Retina (tissue), 1 donor: ENCODE measurements at regions not wholly inside any gene's neighbourhood (a gene's known extent, or its start where the extent isn't known, plus 50 kb on each side); places are given as distances from the start of the nearest gene placed in this dataset.
"Not testable (repeated sequence)": the region's sequence is repeated elsewhere in the genome, so short reads cannot be mapped to it uniquely, and the experiment has no call there.

Source experiments
- DNase-seq: peaks from one replicate; pipeline ENCODE4 v3.0.0-alpha.2; 2016

- DNase-seq: no peak
These were observed 111.5 kb downstream of the NPTX2 start for GRCh38 chr7:98728555-98728954.

- DNase-seq: no peak
These were observed 112.0 kb downstream of the NPTX2 start for GRCh38 chr7:98729121-98729520.

- no peak for DNase-seq
These were observed 113.2 kb downstream of the NPTX2 start for GRCh38 chr7:98730326-98730725.

GRCh38 chr7:98731651-98732050, 114.6 kb downstream of the NPTX2 start:
- no peak for DNase-seq

DNA sequence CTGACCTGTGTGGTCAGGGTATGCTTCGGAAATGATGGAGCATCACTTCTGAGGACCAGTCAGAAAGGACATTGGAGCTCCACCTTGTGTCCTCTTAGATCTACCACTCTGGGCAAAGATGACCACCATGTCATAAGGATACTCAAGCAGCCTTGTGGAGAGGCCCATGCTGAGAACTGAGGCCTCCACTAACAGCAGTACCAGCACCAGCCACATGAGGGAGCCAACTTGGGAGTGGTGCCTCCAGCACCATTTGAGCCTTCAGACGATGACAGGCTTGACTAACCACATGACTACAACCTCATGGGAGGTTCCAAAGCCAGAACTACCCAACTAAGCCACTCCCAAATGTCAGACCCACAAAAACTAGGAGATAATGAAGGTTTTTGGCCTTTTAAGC, 116.0 kb downstream of the NPTX2 start:
- DNase-seq: no peak

DNA sequence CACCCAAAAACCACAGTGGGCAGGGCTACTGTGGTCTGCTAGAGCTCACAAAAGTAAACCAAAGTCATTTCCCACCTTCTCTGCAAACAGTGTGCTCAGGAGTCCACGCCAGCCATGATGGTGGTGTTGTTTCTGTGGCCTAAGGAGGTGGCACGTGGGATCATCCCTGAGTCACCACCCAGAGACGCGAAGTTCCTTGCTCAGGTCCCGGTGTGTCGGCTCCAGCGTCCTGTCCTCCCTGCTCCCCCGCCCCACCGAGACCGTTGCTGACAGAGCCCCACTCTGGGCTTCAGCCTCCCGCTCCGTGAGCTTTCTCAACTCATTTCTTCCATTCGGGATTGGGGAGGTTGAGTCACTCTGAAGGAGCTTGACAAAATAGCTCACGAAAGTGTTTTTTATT, 118.7 kb downstream of the NPTX2 start:
- no peak for DNase-seq

DNA sequence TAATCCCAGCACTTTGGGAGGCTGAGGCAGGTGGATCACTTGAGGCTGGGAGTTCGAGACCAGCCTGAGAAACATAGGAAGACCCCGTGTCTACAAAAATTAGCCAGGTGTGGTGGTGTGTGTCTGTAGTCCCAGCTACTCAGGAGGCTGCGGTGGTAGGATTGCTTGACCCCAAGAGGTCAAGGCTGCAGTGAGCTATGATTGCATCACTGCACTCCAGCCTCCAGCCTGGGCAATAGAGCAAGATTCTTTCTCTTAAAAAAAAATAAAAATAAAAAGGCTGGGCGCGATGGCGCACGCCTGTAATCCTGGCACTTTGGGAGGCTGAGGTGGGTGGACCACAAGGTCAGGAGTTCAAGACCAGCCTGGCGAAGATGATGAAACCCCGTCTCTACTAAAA, 119.4 kb downstream of the NPTX2 start:
- not testable (repeated sequence) for DNase-seq

DNA sequence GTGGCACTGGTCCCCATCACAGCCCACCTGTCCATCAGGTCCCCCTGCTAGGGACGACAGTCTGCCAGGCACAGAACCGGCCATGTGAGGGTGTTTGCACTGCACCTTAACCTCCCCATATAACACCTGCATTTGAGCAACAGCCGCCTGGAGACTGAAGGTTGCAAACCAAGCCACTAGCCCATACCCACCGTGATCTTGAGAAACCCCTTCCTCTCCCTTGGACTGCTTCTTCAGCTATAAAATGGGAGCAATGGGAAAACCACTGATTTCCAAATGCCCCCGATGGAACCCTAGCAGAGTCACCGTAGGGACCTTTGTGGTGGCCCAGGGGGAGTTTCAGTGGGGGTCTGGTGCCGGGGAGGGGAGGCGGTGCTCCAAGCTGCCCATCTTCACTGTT, 120.1 kb downstream of the NPTX2 start:
- DNase-seq: no peak

DNA sequence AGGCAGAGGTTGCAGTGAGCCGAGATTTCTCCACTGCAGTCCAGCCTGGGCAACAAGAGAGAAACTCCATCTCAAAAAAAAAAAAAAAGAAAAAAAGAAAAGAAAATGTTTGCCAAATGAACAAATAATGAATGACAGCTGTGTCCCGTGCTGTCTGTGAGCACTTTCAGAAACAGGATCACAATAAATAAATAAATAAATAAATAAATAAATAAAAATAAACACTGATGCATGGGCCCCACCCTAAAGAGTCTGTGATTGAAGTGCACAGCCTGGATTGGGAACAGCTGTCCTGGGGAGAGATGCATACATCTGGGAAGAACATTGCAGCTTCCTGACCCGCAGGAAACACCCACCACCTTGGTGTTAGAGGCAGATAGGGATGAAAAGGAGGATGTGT, 123.6 kb downstream of the NPTX2 start:
- DNase-seq: no peak

- DNase-seq: peak; percentile 61
These were observed 124.0 kb downstream of the TMEM130 start for GRCh38 chr7:98745722-98746318.

DNA sequence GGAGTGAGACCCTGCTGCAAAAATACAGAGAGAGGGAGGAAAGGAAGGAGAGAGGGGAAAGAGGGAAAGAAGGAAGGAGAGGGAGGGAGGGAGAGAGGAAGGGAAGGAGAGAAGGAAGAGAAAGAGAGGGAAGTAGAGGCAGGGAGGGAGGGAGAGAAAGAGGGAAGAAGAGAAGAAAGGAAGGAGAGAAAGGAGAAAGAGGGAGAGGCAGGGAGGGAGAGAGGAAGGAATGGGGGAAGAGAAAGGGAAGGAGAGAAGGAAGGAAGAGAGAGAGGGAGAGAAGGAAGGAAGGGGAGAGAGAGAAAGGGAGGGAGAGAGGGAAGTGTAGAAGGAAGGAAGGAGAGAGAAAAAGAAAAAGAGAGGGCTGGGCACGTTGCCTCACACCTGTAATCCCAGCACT, 121.7 kb downstream of the TMEM130 start:
- DNase-seq: no peak

DNA sequence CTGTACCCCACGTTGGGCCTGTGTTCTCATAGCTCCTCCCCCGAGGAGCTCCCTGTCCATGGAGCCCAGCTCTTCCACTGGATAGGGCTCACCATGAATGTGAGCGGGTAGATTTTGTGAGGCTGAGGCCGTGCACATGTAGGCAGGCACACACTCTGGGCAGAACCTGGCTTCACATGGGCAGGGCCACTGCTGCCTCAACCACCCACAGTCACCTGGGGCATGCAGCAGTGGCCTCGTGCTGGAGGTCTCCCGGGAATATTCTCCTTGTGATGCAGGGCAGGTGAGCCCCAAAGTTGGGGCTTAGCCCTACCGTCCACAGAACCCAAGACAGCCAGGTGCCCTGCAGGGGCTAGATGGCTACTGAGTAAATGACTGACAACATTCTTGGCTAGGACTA, 116.6 kb downstream of the TMEM130 start:
- no peak for DNase-seq

DNA sequence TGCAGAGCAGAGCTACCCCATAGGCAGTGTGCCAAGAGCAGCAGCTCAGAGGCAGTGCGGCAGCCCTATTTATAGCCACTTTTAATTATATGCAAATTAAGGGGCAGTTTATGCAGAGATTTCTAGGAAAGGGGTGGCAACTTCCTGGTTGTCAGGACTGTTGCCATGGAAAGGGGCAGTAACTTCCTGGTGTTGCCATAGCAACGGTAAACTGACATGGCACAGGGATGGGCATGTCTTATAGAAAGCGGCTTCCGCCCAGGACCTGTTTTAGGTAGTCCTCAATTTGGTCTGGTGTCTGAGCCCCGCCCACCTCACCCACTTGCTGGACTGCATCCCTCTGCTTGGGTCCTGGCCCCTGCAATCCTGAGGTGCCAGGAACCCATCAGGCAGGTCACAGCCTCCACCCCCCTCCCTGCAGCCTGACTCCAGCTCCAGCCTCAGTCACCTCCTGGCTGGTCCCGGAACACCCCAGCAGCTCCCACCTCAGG, 115.8 kb downstream of the TMEM130 start:
- DNase-seq: no peak

GRCh38 chr7:98755138-98755898, 114.5 kb downstream of the TMEM130 start:
- DNase-seq: peak; percentile 48

DNA sequence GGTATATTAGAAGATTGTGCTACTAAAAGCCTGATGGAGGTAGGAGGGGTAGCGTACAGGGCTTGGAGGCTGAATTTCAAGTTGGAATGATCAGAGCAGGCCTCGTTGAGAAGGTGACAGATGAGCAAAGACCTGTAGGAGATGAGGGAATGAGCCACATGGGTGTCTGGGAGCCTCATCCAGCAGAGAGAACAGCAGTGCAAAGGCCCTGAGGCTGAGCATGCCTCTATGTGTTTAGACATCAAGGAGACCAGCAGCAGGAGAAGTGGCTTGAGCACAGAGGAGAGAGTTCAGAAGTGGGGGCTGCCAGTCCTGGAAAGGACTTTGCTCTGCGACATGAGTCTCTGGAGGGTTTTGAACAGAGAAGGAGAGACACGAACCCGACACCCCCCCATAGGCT, 111.7 kb downstream of the TMEM130 start:
- DNase-seq: no peak

DNA sequence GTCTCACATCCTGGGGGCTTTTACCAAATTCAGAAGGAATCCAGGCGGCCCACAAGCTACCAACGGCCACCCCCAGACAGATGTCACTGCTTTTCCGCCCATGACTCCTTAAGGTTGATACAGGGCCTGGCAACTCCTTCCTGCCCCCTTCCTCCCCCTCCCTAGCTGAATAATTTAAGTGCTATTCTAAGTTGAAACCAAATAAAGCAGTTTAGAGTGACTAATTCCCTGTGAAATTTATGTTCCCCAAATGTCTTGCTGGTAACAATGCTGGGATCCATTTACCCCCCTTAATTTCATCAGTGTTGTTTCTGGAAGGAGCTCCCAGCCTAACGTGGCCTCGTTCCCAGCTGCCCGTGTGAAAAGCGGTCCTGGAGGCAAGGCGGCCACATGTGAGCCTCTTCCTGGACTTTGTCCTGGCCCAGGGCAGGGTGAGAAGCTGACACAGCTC, 109.6 kb downstream of the TMEM130 start:
- DNase-seq: no peak

- DNase-seq: no peak
These were observed 108.6 kb downstream of the TMEM130 start for GRCh38 chr7:98761225-98761624.

DNA sequence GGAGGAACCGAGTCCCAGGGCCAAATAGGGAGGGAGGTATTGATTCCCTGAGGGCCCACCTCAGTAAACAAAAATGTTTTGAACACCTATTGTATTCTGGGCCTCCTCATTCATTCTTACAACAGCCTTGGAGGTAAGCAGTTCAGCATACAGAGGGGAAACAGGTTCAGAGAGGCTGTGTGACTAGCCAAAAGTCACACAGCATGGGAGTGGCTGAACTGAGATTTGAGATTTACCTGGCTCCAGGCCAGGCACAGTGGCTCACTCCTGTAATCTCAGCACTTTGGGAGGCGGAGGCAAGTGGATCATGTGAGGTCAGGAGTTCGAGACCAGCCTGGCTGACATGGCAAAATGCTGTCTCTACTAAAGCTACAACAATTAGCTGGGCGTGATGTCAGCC, 107.2 kb downstream of the TMEM130 start:
- DNase-seq: no peak

- DNase-seq: no peak
These were observed 106.4 kb downstream of the TMEM130 start for GRCh38 chr7:98763441-98763840.

DNA sequence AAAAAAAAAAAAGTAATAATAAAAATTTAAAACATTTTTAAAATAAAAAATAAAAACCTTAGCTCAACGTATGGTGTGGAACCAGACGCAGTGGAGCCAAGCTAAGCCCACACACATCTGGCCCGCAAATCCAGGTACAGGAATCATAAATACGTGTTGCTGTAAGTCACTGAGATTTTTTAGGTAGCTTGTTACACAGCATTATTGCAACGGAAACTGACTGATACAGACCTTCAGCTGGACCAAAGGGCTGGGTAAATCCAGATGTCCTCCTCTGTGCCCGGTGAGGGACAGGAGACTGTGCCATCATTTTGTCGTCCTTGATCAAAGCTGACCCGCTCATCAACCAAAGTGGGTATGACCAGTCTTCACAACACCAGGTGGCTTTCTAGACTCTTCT, 104.9 kb downstream of the TMEM130 start:
- DNase-seq: no peak

GRCh38 chr7:98770085-98770484, 99.7 kb downstream of the TMEM130 start:
- DNase-seq: not testable (repeated sequence)

GRCh38 chr7:98771519-98771918, 98.3 kb downstream of the TMEM130 start:
- no peak for DNase-seq

DNA sequence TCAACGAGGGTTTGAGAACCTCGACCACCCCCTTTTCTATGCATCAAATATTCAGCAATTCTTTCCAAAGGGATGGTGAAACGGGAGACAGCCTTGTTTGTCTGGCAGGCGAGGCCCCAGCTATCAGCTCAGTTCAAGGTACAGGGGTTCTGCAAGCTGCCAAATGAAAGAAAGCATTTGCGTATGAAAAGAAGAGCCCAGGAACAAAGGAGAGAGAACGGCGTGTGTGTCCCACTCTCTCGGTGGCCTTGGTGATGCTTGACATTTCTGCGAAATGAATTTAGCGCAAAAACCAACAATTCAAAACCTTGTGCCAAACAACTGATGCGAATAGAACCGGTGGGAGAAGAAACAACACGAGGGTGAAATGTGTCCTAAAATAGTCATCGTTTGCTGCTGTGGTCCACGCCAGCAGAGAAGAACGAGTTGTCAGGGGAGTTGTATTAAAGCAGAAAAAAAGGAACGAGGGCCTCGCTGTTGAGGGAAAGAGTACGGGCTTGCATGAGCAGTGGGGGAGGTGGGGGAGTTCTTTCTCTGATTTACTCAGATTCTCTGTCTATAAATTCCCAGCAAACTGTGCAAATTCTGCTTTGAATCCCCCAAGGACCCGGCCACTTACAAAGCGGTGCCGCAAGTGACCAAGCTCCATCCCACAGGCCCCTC, 97.7 kb downstream of the TMEM130 start:
- peak; percentile 75 for DNase-seq

- DNase-seq: no peak
These were observed 94.9 kb downstream of the TMEM130 start for GRCh38 chr7:98774884-98775283.
